ENCODE measurements at regions not wholly inside any gene's neighbourhood (a gene's known extent, or its start where the extent isn't known, plus 50 kb on each side); places are given as distances from the start of the nearest gene placed in this dataset.

DNA sequence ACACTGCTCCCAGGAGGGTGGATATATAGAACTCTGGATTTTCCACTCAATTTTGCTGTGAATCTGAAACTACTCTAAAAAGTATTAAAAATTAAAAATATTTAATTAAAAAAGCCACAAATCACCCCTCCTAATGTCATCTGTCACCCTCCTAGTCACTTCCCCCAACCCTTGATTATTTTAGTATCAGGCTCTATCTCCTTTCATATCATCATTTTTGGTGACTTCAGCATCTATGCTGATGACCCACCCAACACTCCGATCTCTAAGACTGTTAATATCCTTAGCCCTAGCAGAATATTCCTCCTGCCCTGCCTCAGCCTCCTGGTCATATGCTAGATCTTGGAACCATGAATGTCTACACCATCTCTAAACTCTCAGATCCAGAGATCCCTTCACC lies 128.3 kb upstream of the SLC1A4 start:
- TF ChIP-seq, protein P1, sequence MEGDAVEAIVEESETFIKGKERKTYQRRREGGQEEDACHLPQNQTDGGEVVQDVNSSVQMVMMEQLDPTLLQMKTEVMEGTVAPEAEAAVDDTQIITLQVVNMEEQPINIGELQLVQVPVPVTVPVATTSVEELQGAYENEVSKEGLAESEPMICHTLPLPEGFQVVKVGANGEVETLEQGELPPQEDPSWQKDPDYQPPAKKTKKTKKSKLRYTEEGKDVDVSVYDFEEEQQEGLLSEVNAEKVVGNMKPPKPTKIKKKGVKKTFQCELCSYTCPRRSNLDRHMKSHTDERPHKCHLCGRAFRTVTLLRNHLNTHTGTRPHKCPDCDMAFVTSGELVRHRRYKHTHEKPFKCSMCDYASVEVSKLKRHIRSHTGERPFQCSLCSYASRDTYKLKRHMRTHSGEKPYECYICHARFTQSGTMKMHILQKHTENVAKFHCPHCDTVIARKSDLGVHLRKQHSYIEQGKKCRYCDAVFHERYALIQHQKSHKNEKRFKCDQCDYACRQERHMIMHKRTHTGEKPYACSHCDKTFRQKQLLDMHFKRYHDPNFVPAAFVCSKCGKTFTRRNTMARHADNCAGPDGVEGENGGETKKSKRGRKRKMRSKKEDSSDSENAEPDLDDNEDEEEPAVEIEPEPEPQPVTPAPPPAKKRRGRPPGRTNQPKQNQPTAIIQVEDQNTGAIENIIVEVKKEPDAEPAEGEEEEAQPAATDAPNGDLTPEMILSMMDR (IDR thresholded peaks at IDR 0.05) = no peak
- TF ChIP-seq POLR2A (IDR thresholded peaks at IDR 0.05) = no peak

Measured in transverse colon (tissue), 3 donors.